ENCODE measurements at regions not wholly inside any gene's neighbourhood (a gene's known extent, or its start where the extent isn't known, plus 50 kb on each side); places are given as distances from the start of the nearest gene placed in this dataset.
"Not testable (repeated sequence)": the region's sequence is repeated elsewhere in the genome, so short reads cannot be mapped to it uniquely, and the experiment has no call there.

DNA sequence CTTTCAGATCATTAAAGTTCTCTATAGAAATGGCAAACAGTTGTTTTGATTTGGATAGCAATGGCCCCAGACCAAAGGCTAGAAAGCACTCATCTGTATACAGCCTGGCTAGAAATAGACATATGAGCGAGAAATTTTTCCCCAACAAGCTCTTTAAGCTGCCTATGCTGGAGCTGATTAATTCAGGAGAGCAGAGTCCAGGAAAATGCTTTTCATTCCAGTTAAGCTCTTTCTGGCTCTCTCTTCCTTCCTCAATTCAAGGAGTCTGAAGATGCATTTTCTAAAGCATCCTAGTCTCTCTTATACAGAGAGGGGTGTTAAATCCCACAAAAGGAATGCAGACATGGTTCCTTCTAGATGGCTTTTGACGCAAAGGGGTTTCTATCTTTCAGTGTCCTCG lies 141.7 kb upstream of the RAI2 start:
- DNase-seq = no peak

- no peak for DNase-seq
Measured at GRCh38 chrX:17994429-17994828, 133.3 kb upstream of the RAI2 start.

DNA sequence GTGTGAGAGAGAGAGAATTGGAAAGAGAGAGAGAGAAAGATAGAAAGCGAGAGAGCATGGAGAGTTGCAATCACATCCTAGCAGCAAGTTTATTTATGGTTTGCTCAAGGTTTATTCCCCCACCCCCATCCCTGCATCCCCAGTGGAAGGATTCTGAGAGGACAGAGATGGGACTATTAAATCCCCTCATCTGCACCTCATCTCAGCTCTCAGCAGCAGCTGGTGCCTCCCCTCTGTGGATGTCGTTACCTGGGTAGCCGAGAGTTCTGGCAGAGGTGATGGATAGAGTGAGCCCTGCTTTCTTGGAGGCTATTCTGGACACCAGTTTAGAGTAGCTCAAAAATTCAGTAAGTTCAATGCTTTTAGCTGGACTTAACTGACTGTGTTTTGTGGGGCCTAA lies 132.0 kb upstream of the RAI2 start:
- DNase-seq = no peak

DNA sequence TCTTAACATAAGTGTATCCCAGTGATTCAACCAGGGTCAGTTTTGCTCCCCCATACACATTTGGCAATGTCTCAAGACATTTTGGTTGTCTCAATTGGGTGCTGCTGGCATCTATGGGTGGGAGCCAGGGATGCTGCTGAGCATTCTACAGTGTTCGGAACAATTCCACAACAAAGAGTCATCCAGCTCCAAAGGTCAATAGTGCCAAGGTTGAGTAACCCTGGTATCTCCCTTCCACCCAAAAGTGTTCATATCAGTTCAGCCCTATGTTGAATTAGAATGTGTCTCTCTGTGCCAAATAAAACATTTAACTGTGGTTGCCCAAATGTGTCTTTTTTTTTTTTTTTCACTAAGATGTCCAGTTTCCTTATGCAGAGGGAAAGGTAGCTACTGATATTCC lies 129.4 kb upstream of the RAI2 start:
- no peak for DNase-seq

- DNase-seq = no peak
Measured at GRCh38 chrX:17987783-17988182, 126.7 kb upstream of the RAI2 start.

- DNase-seq = no peak
Measured at GRCh38 chrX:17986977-17987376, 125.9 kb upstream of the RAI2 start.

- no peak for DNase-seq
Measured at GRCh38 chrX:17986440-17986839, 125.3 kb upstream of the RAI2 start.

DNA sequence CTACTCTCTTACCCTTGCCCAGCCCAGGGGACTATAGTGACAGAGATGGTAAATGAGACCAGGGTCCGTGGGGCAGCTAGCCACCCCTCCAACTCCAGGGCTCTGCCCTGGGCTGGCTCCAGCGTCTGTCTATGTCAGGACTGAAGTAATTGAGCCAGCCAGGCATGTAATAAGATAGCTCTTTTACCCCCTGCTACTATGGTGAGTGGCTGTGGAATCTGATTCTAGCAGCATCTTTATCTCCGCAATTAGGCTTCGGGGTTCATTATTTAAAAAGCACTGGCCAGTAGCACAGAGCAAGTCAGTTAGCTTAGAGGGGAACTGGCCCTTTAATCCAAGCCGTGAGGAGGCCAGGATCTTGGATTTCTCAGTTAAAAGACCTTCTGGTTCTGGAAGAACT lies 123.3 kb upstream of the RAI2 start:
- no peak for DNase-seq

GRCh38 chrX:17983389-17983788 lies 122.3 kb upstream of the RAI2 start:
- DNase-seq = no peak

DNA sequence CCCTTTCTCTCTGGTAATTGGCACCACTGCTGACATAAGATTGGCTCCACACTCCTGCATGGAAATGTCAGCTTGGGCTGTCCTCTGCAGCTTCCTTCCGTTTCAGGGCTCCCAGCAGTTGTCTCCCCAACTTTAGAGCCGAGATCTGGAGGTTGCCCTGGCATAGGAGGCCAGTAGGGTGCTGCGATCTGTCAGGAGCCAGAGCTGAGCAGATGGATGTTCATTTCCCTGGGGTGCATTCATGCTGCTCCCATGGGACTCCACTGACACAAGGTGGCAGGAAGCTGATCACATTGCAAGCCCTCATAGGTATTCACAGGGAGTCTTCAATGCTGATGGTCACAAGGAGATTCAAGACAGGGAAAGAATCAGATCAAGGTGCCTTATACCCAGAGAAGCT lies 116.6 kb upstream of the RAI2 start:
- DNase-seq = no peak

- no peak for DNase-seq
Measured at GRCh38 chrX:17976955-17977354, 115.9 kb upstream of the RAI2 start.

DNA sequence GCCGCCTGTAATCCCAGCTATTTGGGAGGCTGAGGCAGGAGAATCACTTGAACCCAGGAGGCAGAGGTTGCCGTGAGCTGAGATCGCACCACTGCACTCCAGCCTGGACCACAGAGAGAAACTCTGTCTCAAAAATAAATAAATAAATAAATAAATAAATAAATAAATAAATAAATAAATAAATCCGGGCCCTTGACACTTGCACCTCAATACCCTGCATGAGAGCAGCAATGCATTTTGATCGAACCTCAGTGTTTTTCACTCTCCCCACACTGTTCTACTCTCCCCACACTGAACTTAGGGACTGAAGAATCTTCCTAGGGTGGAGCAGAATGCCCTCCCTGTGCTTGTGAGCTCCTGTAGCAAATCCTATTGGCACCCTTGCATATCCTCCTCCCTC lies 114.3 kb upstream of the RAI2 start:
- DNase-seq = not testable (repeated sequence)

GRCh38 chrX:17968367-17968766 lies 107.3 kb upstream of the RAI2 start:
- DNase-seq = no peak

- DNase-seq = no peak
Measured at GRCh38 chrX:17967888-17968287, 106.8 kb upstream of the RAI2 start.

- DNase-seq = no peak
Measured at GRCh38 chrX:17964871-17965270, 103.8 kb upstream of the RAI2 start.

DNA sequence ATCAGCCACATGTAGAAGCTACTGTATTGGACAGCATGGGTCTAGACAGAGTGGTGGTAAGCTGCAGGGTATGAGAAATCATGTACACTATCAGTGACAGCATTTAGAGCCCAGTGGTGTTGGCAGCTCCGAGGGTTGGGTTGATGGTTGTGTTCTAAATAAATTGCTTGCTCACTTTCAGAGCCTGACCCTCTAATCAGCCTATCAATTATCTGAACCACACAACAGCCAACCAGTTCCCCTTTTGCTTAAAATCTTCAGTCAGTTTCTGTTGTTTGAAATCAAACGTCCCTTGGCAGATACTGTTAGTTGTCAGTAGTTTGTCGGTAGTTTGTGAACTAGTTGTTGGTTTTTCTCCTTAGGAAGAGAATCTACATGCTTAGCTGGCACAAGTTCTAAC lies 99.8 kb upstream of the RAI2 start:
- no peak for DNase-seq

DNA sequence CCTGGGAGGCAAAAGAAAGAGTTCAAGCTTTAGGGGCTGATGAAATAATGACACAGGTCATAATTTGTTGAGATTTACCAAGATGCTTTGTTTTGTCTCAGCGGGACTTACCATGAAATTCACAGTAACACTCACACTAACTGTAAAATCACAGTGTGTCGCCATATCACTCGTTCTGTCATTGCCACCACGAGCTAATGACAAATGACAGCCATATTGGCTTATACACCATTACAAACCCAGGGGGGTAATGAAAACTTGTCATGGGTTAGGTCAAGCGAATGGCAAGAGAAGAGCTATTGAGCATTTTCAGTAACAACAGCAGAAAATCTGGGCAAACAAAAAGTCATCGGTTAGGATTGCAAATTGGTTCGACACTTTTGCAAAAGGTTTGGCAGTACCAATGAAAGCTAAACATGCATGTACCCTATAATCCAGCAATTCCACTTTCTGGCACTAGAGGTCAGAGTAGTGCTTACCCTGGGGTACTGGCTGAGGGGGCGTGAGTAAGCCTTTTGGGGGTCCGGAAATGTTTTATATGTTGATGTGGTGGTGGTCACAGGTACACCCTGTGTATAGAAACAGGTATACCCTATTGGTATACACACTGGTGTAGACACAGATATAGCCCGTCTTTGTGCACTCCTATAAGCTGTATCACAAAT lies 83.9 kb upstream of the RAI2 start:
- DNase-seq = no peak

GRCh38 chrX:17941171-17941570 lies 80.1 kb upstream of the RAI2 start:
- not testable (repeated sequence) for DNase-seq

- peak; percentile 0 for DNase-seq
Measured at GRCh38 chrX:17939724-17940123, 78.6 kb upstream of the RAI2 start.

- no peak for DNase-seq
Measured at GRCh38 chrX:17933856-17934255, 72.8 kb upstream of the RAI2 start.

DNA sequence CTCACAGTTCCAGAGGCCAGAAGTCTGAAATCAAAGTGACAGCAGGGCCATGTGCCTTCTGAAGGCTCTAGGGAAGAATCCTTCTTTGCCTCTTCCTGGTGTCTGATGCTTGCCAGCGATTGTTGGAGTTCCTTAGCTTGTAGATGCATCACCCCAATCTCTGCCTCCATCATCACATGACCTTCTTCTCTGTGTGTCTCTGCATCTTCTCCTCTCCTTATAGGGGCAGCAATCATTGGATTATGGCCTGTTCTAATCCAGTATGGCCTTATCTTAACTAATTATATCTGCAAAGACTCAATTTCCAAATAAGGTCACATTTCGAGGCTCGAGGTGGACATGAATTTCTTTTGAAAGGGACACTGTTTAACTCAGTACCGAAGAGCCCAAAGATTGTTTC lies 71.7 kb upstream of the RAI2 start:
- DNase-seq = no peak

- no peak for DNase-seq
Measured at GRCh38 chrX:17931855-17932254, 70.8 kb upstream of the RAI2 start.

DNA sequence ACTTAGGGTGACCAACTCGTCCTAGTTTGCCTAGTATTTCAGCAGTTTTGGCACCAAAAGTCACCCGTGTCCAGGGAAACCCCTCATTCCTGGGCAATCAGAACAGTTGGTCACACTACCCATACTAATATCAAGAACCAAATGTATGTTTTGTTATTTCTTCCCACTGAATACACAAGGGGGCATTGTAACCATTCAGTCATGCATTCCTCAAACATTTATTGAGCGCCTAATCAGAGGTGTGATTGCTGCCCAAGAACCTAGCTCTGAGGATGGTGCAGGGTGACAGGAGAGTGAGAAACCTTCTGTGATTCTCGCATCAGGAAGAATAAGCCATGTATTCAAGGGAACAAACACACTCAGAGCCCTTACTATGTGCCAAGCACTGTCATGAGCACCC lies 69.8 kb upstream of the RAI2 start:
- no peak for DNase-seq

GRCh38 chrX:17923546-17923945 lies 62.4 kb upstream of the RAI2 start:
- no peak for DNase-seq

GRCh38 chrX:17922303-17922702 lies 61.2 kb upstream of the RAI2 start:
- DNase-seq = no peak

All from occipital lobe (tissue), 1 donor.